ENCODE measurements at regions not wholly inside any gene's neighbourhood (a gene's known extent, or its start where the extent isn't known, plus 50 kb on each side); places are given as distances from the start of the nearest gene placed in this dataset.

DNA sequence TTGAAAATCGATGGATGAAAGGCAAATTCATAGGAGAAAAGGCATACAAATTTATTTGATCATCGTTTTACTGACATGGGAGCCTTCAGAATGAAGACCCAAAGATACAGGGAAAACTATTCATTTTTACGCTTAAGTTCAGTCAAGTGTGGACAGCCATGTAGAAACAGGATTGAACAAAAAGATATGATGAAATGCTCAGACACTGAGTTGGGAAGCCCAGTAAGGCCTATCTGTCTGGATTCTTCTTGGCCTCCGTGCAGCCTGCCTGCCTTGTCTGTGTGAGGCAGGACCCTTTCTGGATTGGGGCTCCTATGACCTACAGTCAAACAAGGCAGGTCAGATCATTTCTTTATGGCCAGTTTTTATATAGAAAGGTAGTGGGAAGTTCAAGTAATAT lies 203.8 kb upstream of the MYL2 start:
- DNase-seq (ENCODE audit: low spot score) (no peak), ATAC-seq (ENCODE audit: insufficient number of reproducible peaks, low FRiP score, low read depth) (no peak)
- no peaks in the 10 kb centered on the region for H3K27me3 ChIP-seq (replicated peaks; ENCODE audit: insufficient read depth)
- no peaks in the 10 kb centered on the region for H3K36me3 ChIP-seq
- TF ChIP-seq CTCF (IDR thresholded peaks at IDR 0.05): no peak
- no peaks in the 10 kb centered on the region for H3K9me3 ChIP-seq
- H3K27ac ChIP-seq: no peak overlapping the region
- no peak overlapping the region for H3K4me3 ChIP-seq
- H3K4me1 ChIP-seq (ENCODE audit: control insufficient read depth in 1 of 2, low read depth in 2 of 2): no peaks in the 10 kb centered on the region

DNA sequence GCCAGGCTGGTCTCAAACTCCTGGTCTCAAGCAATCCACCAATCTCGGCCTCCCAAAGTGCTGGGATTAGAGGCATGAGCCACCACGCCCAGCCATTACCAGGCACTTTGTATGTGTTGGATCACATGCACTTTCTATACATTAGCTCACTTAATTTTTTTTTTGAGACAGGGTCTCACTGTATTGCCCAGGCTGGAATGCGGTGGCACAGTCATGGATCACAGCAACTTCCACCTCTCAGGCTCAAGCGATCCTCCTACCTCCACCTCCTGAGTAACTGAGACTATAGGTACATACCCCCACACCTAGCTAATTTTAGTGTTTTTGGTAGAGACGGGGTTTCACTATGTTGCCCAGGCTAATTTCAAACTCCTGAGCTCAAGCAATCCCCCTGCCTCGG lies 203.0 kb upstream of the MYL2 start:
- Histone ChIP-seq H3K27ac (no peak overlapping the region), H3K36me3 (no peaks in the 10 kb centered on the region), H3K9me3 (no peaks in the 10 kb centered on the region), H3K4me3 (no peak overlapping the region), H3K27me3 (replicated peaks; ENCODE audit: insufficient read depth) (no peaks in the 10 kb centered on the region), H3K4me1 (ENCODE audit: control insufficient read depth in 1 of 2, low read depth in 2 of 2) (no peaks in the 10 kb centered on the region)
- ATAC-seq (ENCODE audit: insufficient number of reproducible peaks, low FRiP score, low read depth) (no peak), DNase-seq (ENCODE audit: low spot score) (no peak)
- no peak for TF ChIP-seq CTCF (IDR thresholded peaks at IDR 0.05)

GRCh38 chr12:111122458-111122878 lies 202.1 kb upstream of the MYL2 start:
- H3K27me3 ChIP-seq (replicated peaks; ENCODE audit: insufficient read depth): no peaks in the 10 kb centered on the region
- ATAC-seq (ENCODE audit: insufficient number of reproducible peaks, low FRiP score, low read depth) (no peak), DNase-seq (ENCODE audit: low spot score) (no peak)
- H3K4me1 ChIP-seq (ENCODE audit: control insufficient read depth in 1 of 2, low read depth in 2 of 2): no peaks in the 10 kb centered on the region
- no peaks in the 10 kb centered on the region for H3K36me3 ChIP-seq
- TF ChIP-seq CTCF (IDR thresholded peaks at IDR 0.05): no peak
- H3K9me3 ChIP-seq: no peaks in the 10 kb centered on the region
- no peak overlapping the region for H3K4me3 ChIP-seq
- H3K27ac ChIP-seq: no peak overlapping the region

- no peaks in the 10 kb centered on the region for H3K27me3 ChIP-seq (replicated peaks; ENCODE audit: insufficient read depth)
- no peaks in the 10 kb centered on the region for H3K4me1 ChIP-seq (ENCODE audit: control insufficient read depth in 1 of 2, low read depth in 2 of 2)
- DNase-seq (ENCODE audit: low spot score) (no peak), ATAC-seq (ENCODE audit: insufficient number of reproducible peaks, low FRiP score, low read depth) (no peak)
- no peak overlapping the region for H3K4me3 ChIP-seq
- H3K9me3 ChIP-seq: no peaks in the 10 kb centered on the region
- TF ChIP-seq CTCF (IDR thresholded peaks at IDR 0.05): no peak
- H3K27ac ChIP-seq: no peak overlapping the region
- H3K36me3 ChIP-seq: no peaks in the 10 kb centered on the region
These were observed 201.5 kb upstream of the MYL2 start for GRCh38 chr12:111121840-111122239.

- no peak overlapping the region for H3K27ac ChIP-seq
- H3K9me3 ChIP-seq: no peaks in the 10 kb centered on the region
- no peaks in the 10 kb centered on the region for H3K36me3 ChIP-seq
- H3K4me3 ChIP-seq: no peak overlapping the region
- no peak for TF ChIP-seq CTCF (IDR thresholded peaks at IDR 0.05)
- ATAC-seq (ENCODE audit: insufficient number of reproducible peaks, low FRiP score, low read depth) (no peak), DNase-seq (ENCODE audit: low spot score) (no peak)
- no peaks in the 10 kb centered on the region for H3K4me1 ChIP-seq (ENCODE audit: control insufficient read depth in 1 of 2, low read depth in 2 of 2)
- H3K27me3 ChIP-seq (replicated peaks; ENCODE audit: insufficient read depth): no peaks in the 10 kb centered on the region
These were observed 200.2 kb upstream of the MYL2 start for GRCh38 chr12:111120578-111120977.

Data from thoracic aorta (tissue), 2 donors.